Esophagus muscularis mucosa (tissue), 3 donors: ENCODE measurements at regions not wholly inside any gene's neighbourhood (a gene's known extent, or its start where the extent isn't known, plus 50 kb on each side); places are given as distances from the start of the nearest gene placed in this dataset.
"Not testable (repeated sequence)": the region's sequence is repeated elsewhere in the genome, so short reads cannot be mapped to it uniquely, and the experiment has no call there.

Experiments
- POLR2A ChIP-seq: fragments of 450-650 bp; IDR thresholded peaks from one replicate; pipeline ENCODE4 v1.6.1; 2017; ENCODE audit warnings: antibody characterized with exemption, moderate library complexity, mild to moderate bottlenecking, low read depth
- TF ChIP-seq, protein P1 (sequence below), 3 experiments: fragments of 200-600 bp in 2 of 3; fragments of 450-650 bp in 1 of 3; sonication (generic) in 2 of 3; IDR thresholded peaks; one replicate each; pipeline ENCODE4 v1.5.1; 2017 to 2019; ENCODE audit warnings: antibody characterized with exemption in 3 of 3, mild to moderate bottlenecking in 2 of 3, moderate library complexity in 1 of 3

DNA sequence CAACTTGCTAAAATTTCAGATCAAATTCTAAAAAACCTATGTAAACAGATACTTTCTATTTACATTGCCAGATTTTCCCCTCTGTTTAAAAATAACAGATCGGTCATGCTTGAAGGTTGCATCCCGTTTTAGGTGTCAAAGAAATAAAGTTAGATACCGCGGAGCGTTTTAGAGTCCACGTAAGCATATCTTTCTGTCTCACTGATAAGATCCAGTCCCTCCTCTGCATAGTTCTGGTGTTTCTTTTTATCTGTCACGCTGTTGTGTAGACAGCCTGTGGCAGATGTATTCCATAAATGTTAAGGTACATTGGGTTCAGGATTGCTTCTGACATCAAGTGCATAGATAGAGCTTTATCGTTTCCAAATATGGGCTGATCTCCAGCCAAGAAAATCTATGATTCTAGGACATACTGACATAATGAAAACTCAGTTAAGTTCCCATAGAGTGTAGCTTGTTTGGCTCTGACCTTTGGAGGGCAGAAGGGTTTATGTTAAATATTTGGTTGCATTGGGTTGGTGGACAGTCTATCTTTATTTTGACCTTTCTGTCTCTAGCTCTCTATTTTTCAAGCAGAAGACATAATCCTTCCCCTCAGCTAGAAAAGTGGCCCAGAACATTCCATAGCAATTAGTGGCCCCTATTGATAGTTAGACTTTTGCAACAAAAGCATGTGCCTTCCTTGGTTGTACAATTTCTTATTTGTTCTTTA, 109.2 kb downstream of the GPR85 start:
- TF ChIP-seq, protein P1, sequence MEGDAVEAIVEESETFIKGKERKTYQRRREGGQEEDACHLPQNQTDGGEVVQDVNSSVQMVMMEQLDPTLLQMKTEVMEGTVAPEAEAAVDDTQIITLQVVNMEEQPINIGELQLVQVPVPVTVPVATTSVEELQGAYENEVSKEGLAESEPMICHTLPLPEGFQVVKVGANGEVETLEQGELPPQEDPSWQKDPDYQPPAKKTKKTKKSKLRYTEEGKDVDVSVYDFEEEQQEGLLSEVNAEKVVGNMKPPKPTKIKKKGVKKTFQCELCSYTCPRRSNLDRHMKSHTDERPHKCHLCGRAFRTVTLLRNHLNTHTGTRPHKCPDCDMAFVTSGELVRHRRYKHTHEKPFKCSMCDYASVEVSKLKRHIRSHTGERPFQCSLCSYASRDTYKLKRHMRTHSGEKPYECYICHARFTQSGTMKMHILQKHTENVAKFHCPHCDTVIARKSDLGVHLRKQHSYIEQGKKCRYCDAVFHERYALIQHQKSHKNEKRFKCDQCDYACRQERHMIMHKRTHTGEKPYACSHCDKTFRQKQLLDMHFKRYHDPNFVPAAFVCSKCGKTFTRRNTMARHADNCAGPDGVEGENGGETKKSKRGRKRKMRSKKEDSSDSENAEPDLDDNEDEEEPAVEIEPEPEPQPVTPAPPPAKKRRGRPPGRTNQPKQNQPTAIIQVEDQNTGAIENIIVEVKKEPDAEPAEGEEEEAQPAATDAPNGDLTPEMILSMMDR (IDR thresholded peaks at IDR 0.05): not testable (repeated sequence)
- not testable (repeated sequence) for TF ChIP-seq POLR2A
